GM18498 (cell line): ENCODE measurements at regions not wholly inside any gene's neighbourhood (a gene's known extent, or its start where the extent isn't known, plus 50 kb on each side); places are given as distances from the start of the nearest gene placed in this dataset.

ENCODE experiments used
- ATAC-seq: cut with Tn5 transposase; IDR thresholded peaks from one replicate; pipeline ENCODE4 v1.9.1; 2021; ENCODE audit warnings: mild to moderate bottlenecking, moderate library complexity; ENCODE audit not compliant: unreplicated experiment

DNA sequence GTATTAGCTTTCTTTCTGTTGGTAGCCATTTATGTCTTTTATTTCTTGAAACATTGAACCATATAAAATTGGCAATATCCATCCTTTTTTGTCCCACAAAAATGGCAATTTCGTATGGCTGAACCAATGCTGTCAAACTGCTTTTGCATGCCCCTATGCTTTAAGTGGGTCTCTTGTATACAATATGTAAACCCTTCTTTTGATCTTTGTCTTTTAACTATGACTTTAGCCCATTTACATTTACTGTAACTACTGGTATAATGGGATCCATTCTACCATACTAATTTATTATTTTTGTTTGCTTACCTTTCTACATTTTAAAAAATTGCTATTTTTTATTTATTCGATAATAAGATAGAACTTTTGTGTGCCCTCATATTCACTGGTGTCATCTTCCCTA lies 93.4 kb downstream of the TENT4A start:
- no peak for ATAC-seq

DNA sequence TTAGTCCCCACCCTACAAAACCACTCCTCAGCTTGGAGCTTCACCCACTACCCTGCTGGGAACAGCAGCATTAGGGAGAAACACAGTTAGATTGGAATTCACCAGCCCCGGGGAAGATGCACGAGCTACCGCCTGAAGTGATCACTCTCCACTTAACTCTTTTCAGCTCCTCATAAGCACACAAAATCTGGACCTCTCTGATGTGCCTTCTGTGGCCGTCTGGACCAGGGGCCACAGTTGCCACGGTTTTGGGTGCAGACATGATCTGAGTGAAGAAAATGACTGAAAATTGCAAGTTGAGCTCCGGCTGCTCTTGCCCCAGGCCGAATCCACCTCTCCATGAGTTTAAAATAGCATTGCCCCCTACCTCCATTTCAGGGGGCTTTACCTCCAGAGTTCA lies 95.2 kb downstream of the TENT4A start:
- ATAC-seq: no peak

DNA sequence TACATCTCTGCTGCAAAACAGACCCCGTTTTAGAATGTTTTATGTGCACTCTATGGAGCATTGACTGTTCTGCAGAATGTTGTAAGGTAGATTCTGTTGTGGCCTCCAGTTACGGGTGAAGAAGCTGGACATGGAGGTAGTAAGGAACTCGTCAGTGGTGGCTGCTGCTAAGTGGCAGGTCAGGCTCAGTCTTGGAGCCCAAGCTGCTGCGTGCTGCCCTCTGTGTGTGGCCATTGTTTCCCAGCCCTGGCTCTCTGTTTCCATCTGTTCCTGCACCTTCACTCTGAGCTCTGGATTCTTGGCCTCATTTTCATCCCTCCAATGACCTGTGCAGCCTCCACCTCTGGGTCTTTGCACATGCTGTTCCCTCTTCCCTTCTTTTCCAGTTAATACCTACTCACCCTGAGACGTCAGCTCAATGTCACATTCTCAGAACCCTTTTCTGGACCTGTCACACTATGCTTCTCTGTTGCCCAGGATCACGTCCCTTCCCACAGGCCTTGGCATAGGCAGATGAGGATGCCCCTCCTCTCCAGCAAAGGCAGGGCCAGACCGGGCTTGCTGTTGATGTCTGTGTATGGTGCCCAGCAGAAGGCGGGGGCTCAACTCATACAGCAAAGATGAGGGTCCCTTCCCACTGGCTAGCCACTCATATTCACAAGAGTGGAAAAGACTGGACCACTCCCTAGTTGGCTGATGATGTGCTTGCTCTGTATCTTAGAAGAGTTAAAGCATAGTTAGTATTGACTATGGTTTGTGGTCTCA lies 97.6 kb downstream of the TENT4A start:
- no peak for ATAC-seq

DNA sequence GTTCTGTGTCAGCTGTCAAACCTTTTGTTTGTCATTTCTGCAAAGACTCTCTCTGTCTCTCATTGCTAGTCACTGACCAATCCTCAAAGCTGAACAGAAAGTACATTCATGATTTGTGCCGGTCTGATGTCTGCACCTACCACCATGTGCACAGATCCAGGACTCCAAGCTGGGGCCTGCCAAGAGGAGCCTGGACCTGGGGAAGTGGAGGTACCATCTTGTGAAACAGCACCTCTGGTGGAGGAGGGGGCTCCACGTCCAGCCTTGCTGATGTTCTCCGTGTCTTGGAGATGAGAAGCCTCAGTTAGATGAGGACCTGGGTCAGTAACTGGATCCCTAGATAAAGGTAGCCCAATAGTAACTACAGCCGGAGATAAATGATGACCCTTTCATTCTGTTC lies 98.9 kb downstream of the TENT4A start:
- no peak for ATAC-seq

DNA sequence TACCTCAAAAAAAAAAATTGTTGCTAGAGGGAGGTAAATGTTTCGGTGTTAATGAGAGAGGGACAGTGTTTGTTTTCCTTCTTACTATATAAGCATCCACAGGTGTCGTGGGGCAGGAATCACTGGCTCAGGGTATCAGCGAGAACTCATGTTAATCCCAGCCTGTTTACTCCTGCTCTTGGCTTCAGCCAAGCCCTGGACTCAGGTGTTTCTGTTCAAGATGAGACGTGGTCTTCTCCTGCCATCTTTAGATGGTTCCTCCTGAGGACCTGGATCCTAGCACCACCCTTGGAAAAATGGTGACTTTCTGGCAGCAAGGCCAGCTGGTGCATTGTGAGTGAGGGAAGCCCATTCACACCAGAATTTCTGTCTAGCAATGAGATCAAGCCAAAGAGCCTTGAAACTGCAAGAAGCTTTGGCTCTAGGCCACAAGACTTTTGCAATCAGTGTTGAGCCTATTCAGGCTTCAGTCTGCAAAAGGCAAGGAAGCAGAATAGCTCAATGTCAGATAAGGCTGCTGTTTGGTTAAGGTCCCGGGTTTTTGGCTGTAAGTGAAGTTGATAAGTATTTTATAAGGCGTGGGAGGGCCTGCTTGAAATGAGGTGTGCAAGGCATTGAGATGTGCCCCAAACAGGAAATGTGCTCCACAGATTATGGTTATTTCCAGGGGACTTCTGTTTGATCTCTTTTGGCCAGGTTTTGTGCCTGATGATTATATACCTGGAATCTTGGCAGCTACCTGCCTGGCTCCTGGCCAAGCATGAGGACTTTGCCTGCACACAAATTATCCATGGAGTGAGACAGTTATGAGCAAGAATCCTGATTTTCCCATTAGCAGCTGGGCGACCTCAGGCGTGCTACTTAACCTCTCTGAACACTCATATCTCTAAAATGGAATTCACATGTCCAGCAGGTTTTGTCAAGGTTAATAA lies 99.8 kb downstream of the TENT4A start:
- ATAC-seq: no peak

DNA sequence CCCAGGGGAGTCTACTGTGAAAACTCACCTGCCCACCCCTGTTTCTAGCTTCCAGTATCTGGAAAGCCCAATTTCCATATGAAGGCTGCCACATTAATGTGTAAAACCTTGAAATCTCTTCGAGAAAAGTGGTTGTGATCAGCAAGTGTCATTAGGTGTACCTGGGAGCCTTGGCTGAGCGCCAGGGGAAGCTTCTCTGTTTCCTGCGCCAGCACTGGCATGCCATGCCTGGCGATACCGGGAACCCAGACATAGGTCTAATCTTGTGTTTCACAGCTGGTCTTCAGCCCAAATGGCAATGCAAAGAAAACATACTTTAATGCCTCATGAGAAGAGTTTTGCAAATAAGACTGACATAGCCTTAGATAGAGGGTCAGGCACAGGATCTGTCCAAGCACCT lies 101.6 kb downstream of the TENT4A start:
- ATAC-seq: no peak

DNA sequence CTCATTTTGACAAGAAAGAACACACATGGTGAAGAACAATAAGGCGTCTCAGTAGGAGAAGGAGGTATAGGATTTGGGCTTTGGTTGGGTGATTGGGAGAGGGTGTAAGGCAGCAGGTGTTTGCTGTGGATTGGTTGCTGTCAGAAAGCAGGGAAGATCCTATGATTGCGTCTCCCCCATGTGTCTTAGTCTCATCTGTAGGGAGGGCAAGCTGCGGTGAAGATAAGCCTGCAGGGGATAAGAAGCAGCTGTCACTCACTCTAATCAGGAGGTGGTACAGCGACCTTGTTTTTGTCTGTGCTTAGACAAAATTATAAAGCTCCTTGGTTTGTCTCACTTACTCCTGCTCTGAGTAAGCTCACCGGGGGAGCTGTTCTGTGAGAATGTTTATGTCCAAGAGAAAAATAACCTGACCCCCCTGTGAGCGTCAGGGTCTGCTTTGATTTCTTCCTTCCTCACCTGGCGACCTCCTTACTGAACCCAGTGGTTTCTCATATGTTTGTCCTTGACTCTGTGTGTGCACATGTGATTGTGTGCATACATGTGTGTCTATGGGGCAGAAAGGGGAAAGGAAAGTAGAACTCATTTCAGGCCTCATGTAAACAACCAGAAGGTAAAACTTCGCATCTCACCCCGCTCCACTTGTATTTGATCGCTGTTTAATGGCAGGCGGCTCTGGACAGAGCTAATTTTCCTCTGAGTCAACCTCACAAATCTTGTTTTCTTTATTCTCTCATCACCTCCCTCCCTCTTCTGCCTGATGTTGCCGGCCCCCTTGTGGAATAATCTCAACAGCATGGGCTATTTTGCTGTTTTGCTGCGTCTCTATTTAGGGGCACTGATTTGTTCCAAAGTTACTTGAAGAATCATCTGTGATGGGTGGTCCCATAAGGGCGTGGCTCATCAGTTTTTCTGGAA lies 105.6 kb downstream of the TENT4A start:
- no peak for ATAC-seq

DNA sequence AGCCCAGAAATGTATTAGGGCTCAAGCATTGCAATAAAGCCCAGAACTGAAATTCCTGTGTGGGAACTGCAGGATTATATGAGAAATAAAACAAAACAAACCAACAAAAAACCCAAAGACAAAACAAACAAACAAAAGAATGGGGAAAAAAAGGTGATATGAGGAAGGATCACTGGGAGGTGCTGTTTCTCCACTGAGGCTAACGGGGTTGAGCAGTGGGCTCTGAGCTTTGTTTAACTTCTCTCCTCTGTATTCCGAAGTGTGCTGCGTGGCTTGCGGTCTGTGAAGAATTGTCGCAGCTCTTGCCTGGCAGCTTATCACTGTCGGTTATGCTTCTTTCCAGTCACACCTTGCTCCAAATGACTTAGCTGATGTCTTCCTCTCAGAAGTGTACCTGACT lies 106.3 kb downstream of the TENT4A start:
- ATAC-seq: no peak

DNA sequence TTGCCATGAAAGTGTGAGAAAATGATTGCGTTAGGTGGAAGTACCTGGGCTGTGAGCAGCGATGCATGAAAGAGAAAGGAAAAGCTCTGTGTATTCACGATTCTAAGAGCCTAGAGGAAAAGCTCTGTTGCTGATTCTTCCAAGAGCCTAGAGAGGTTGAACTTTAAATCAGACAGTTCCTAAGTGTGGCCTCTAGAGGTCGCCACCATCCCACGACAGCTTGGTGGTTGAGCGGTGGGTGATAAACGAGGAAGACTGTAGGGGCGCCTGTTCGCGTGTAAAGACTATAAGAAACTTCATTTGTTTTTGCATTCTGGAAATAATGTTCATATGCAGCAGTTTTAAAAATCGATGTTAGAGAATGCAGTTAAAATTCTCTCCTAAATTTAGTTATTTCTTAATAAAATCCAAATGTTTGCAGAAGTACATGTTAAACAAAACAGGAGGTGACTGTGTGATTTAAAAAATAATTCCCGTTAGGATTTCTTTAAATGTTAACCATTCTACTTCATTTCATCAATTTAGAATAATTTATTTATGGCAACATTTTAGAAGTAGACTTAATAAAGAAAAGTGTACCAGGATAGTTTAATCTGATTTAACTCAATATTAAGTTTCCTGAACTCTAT lies 107.7 kb downstream of the TENT4A start:
- ATAC-seq: peak; percentile 64

DNA sequence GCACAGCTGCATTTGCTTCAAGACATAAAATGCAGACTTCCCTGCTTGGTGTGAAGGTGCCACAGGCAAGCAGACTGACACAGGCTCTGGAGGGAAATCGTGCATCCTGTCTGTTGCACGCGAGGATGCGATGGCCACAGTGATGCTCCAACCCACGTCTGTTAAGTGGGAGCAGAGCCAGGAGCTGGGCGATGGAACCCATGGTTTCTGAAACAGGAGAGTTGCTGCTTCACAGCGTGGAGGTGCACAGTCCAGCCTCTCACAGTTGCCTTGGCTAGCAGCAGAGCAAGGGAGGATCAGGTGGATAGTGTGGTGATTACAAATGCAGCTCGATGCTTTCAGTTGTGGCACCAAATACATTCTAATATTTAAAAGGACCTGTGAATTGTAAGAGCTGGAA lies 108.8 kb downstream of the TENT4A start:
- no peak for ATAC-seq

DNA sequence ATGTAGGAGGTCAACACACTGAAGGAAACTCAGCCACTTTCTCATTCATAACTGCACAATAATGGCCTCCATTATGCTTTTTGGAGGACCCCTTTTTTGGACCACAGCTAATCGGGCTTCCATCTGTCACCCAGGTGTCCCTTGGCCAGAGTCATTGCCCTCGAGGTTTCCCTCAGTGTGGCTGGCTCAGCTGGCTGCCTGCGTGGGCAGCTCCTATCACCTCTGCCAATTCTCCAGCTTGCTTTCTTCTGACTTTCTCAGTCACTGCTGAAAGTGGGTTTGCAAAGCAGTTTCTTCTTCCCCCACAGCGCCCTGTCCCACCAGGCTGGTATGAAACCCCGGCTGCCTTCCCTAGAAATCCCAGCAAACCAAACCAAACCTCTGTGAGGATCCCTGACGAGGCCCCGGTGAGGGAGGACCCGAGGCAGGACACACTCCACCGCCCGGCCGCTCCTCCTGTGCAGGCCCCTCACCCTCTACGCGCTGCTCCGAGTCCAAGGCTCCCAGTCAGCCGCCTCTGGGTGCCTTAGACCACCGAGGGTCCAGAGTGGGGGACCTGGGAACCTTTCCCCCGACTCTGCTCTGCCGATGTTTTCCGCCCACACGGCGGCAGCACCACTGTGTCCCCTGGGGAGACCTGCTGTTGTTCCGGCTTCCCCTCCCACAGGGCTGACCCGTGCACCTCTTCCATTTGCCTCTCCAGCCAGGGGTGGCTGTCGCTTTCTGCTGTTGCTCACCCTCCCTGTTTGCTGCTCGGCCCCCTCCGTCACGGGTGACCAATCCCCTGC lies 109.5 kb downstream of the TENT4A start:
- no peak for ATAC-seq

DNA sequence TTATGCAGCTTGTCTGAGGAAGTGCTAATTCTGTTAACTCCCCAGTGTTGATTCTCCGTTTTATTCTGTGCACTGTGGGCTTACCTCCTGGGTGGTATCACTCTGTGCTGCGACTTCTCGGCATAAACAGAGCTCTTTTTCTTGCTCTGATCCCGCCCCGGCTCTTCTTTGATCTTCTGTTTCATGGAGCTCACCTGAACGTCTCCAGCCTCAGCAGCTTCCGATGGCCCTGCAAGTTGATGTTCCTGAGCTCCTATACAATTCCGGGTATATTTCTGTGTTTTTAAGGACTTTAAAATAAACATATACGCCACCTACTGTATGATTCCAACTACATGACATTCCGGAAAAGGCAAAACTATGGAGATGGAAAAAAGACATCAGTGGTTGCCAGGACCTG lies 110.8 kb downstream of the TENT4A start:
- ATAC-seq: no peak

DNA sequence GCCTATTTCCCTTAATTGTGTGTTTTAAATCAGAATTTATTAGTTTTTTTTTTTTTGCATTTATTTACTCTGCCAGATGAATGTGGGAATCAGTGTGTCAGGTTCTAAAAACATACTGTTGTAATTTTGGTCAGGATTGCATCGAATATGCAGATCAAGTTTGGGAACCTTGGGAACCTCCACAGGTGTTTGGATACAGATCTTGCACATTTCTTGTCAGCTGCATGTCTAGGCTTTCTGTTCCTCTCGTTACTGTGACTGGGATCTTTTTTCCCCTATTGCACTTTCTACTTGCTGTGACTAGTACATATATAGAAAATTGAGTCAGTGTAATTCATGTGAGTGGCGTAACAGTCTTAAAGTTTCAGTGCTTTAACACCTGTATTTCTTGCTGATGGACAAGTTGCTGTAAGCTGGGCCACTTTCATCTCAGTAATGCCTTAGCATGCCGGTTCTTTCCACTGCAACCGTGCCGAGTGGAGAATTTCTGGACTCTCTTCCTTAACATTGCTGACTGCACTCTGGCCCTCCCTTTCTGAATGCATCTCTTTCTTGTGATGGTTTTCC lies 112.5 kb downstream of the TENT4A start:
- ATAC-seq: no peak

DNA sequence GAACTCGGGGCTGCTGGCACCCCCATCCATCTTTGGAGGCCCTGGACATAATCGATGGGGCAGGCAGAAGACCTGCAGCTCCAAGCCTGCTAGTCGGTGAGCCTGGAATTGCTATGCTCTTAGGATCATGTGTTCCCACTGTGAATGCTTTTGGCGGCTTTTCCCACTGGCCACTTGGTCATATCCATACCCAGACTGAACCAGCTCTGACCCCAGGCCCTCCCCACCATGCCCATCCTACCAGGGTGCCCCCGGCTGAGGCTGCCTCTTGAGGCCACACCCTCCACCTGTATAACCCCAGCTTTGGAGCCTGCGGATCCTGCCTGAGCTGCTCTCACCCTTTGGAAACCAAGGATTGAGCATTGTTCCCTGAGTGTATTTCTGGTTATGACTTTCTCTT lies 113.5 kb downstream of the TENT4A start:
- no peak for ATAC-seq

DNA sequence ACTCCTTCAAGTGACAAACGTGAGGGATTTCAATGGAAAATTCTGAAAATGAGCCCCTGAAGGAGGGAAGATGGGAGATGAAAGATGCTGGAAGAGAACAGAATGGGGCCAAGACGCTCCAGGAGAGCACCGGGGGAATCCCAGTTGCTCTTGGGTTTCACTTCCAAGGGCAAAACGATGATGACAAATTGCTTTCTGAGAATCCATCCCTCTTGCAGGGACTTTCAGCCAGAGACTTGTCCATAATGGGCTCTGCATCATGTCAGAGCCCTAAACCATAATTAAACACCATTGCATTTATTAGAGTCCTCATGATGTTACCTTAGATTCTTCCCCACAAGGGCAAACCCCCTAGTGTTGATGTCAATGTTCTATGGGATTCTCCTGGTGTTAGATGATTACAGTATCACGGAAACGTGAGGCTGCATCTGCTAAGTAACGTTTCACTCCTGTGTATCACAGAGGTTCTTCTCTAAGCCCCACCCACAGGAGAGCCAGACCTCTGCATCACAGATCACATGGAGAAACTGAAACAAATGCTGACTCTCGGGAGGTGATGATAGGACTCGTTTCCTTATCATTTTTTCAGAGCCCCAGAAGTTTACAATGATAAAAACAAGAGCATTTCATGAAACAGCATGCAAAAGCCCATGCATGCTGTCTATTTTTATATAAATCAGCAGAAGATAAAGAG lies 114.4 kb downstream of the TENT4A start:
- ATAC-seq: peak; percentile 77

DNA sequence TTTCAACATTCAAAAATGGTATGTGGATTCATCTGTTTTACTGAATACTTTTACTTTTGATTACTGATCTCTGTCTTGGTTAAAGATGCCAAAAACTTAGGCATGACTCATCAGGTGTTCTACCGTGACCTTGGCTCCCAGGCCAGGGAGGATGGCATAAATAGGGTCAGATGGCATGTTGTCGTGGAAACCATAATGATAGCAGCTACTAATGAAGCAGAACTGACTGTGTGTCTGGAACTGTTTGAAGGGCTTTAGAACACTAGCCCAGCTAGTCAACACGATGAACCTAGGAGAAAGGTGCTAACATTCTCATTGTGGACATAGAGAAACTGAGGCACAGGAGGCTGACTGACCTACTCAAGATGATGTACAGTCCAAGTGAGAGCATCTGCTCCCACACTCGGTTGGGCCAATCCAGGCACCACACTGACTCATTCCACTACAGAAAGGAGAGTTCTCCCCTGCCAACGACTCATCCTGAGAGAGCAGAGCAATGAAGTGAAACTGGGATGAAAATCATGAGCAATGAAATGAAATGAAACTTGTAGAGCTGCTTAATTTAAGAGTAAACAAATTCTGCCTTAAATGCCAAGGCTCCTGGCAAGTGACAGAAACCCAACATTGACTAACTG lies 116.0 kb downstream of the TENT4A start:
- ATAC-seq: peak; percentile 69

DNA sequence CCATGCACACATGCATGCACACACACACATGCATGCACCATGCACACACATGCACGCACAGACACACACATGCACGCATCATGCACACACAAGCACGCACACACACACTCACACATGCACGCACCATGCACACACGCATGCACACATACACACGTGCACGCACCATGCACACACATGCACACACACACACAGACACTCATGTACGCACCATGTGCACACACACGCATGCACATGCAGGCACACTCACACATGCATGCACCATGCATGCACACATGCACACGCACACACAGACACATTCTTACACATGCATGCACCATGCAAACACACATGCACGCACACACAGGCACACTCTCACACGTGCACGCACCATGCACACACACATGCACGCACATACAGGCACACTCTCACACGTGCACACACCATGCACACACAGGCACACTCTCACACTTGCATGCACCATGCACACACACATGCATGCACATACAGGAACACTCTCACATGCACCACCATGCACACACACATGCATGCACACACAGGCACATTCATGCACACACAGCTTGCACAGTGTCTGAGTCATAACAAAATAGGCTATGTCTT lies 117.5 kb downstream of the TENT4A start:
- ATAC-seq: no peak
